Activated T-cell treated with anti-CD3 and anti-CD28 coated beads for 4 hours (primary cell): ENCODE measurements at regions not wholly inside any gene's neighbourhood (a gene's known extent, or its start where the extent isn't known, plus 50 kb on each side); places are given as distances from the start of the nearest gene placed in this dataset.

Experiments
- DNase-seq: peaks from one replicate; pipeline ENCODE4 v3.0.0-alpha.2; 2020

DNA sequence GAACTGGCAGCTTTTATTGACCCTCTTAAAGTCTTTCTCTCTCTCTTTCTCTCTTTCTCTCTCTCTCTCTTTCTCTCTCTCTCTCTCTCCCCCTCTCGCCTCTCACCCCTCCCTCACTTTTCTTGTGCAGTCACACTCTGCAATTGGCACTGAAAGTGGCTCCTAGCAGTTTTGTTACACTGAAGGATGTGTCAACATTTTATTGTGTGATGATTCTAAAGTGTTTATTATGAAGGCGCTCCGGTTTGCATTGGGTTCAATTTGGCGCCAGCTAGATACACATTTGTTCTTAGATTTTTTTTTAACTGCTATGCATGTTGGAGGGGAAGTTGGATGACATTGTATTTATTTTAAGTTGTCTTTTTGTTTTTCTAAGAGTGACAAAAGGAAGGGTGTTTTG, 64.0 kb upstream of the CHRM3 start:
- DNase-seq = no peak

DNA sequence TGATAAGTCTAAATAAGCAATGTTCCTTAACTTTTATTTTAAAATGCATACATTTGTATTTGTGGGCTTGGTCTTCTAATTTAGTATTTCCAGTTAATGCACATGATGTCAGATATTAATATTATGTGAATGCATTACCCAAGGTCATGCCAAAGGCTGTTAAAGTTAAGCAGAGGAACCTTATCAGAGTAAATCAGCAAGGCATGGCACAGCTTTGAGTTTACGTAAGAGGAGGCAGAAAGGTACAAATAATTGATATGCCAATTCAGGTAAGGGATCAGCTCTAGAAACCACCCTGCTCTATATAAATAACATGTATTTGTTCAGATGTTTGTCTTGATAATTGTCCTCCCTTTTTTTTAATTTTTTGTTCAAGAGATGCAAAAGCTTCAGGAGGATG, 64.5 kb upstream of the CHRM3 start:
- DNase-seq = no peak

DNA sequence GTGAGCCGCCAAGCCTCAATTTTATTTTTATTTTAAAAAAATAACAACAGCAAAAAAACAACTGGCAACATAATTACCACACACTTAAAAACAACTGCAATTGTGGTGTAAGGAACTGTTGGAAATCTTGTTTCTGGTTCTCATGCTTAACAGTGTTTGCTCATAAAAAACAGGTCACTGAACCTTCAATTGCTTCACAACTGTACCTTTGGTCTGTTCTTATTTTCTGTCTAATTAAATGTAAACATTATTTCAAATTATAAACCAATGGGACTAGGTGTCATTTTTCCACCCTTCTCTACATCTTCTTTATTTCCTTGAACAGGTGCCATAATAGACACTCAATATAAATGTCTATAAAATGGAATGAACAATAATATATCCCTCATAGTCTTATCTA, 68.4 kb upstream of the CHRM3 start:
- no peak for DNase-seq

DNA sequence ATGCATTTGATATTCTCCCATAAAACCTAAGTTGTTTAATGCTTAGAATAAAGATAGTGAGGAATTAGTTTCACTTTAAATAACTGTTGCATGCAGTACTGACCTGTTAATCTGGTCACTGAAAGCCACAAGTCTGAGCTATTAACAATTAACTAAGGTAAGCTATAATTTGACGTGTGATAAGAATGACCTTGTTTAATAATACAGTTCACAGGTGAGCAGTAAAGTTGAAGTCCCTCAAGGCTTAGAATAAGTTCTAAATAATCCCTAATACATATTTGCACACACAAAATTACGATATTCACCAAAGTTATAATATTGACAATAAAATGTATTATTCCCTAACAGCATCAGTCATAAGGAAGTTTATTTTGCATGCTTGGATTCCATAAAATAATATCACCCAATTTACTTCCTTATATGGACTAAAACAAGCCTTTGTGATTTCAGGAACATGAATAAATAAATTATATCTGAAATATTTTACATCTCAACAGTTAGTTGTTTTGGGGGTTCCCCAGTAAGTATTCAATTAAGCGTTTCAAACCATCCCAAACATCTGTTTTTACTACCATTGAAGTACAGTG, 70.6 kb upstream of the CHRM3 start:
- no peak for DNase-seq

DNA sequence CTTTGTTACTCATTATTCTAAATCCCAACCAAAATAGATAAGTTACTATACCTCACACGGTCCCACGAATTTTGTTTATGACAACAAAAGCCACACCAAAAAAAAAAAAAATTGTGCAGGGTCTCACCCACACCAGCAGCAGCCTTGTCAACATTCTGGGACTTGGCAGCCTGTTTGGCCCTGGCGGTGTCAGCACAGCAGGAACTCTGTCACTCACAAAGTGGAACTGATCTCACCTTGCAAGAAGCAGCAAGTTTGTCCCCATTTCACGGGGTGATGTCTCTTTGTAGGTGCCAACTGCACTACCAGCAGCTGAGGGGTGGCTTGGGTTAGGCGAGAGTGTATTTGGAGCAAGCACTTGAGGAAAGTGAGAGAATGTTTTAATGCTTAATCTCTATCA, 75.0 kb upstream of the CHRM3 start:
- no peak for DNase-seq

DNA sequence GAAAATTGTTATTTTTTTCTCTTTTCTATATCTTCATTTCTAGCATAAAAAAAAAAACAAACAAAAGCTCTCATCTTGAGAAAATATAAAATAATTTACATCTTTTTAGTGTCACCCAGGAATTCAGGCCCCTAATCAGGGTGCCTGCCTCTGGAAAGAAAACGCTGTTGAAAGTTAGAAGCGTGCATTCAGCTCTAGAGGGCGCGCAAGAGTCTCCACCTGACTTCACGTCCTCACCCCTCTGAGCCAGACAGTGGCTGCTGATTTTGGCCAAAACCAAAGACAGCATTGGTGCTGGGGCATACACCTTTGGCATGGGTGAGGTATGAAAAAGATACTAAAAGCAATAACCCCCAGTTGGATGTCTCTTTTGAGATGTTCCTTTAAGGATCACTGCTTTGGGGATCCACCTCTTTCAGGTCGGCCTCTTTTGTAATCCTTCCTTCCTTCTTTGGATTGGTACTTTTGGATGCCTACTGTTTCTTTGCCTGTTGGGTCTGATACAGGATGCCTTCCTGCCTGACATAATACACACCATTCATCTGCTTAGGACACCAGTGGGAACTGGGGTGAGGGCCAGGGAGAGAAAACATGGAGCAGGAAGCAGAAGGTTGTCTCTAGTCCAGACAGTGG, 77.6 kb upstream of the CHRM3 start:
- DNase-seq = no peak

DNA sequence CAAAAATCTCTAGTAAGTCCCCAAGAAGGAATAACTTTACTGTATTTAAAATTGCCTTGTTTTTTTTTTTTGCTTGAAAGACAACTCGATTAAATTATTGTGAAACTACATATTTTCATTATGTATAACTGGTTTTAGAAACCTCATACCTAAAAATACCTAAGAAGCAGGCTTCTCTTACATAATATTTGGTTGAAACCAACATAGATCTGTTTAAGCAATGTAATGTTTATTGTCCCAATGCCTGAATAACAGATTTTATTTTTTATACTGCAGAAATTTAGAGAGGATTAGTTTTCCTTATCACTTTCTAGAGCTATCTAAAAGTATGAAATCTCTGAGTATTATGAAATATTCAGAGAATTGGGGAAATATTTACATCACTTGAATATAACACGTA, 78.5 kb upstream of the CHRM3 start:
- DNase-seq = no peak

DNA sequence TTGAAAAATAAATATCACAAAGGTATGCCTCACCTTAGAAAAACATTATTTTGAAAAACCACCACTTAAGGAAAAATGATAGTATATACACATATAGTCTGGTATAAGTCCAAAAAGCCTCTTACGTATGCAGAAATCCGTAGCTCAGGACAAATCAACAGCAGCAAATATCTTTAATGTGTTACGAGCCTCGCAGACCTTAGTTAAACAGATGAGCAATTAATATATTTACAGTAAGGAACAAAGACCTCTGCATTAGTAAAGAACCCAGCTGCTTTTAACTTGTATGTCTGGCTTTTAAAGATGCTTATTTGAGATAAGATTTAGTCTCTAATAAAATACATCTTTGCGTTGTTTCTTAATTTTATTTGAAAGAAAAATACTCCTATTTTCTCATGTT, 79.9 kb upstream of the CHRM3 start:
- DNase-seq = no peak

DNA sequence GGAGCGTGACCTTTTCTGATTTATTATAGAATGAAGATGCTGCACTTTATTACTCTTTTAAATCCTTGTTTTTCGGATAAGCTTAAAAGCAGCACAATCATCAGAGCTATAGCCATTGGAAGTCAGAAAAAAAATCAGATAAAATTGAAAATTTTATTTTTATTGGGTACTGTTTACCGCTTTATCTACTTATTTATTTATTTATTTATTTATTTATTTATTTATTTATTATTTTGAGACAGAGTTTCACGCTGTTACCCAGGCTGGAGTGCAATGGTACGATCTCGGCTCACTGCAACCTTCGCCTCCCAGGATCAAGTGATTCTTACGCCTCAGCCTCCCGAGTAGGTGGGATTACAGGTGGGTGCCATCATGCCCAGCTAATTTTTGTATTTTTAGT, 83.1 kb upstream of the CHRM3 start:
- DNase-seq = no peak

DNA sequence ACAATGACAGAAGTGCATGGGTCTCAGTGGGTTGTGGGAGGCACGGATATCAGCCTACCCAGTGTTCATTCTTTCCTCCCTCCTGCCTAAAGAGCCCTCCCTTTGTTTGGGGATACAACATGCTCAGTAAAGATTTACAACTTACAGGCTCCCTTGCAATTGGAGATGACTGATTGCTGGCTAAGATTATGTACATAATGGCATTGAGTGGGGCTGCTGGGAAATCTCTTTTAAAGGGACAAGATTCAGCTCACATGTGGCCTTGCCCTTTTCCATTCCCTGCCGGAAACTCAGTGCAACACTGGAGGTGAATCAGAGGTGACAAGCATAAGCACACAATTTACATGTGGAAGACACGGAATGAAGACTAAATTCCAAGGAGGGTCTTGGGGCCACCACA, 83.7 kb upstream of the CHRM3 start:
- no peak for DNase-seq

DNA sequence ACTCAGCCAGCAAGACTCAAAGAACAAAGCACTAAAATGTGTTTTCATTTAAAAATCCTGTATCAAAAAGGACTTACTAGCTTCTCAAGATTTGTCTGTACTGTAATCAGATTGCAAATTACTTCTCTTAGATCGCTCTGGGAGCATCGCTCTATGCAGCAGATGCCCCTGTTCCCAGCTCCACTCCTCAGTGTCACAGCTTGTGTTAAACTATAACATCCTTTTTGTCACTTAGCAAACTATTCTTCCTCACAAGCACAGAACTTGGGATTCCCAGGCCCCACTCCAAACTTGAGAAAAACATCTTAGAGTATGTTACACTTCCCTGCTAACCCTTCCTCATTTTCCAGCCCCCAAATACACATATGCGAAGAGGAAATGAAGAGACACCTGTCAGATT, 85.1 kb upstream of the CHRM3 start:
- no peak for DNase-seq

DNA sequence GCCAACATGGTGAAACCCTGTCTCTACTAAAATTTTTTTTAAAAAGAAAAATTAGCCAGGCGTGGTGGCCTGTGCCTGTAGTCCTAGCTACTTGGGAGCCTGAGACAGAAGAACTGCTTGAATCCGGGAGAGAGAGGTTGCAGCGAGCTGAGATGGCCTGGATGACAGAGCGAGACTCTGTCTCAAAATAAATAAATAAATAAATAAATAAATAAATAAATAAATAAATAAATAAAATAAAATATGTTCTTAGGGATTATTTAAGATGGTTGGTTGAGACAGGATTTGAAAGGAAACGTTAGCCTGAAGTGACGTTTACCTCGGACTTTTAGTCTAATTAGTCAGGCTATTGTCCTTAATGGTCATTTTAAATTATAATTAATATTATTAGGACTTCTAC, 88.5 kb upstream of the CHRM3 start:
- no peak for DNase-seq

DNA sequence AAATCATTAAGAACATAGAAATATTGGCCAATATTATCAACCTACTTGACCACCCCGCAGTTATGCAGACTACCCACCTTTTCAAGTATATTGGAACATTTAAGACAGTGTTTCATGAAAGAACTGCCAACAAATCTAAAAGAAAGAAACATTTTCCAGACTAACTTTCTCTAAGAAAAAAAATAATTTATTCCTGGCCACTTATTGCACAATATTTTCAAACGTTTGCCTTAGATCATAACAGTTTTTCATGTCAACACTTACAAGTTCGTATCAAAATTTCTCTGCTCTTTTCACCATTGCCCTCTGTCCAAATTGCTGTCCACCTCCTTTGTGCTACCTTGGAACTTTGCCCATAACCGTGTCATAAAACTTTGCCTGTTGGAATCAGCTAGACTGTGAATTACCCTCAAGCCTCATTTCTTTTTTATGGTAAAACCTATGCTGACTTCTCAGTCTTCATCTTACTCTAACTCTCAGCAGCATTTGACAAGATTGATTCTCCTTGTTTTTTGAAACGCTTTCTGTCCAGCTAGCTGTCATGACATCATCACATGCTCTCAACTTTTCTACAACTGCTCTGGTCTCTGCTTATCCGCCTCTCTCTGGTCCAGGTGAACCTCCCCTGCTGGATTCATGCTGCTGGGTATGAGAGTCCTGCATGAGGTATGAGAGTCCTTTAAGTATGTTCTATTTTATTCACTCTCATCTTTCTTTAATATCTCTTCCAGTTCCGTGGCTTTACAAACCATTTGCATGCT, 92.8 kb upstream of the CHRM3 start:
- DNase-seq = no peak

DNA sequence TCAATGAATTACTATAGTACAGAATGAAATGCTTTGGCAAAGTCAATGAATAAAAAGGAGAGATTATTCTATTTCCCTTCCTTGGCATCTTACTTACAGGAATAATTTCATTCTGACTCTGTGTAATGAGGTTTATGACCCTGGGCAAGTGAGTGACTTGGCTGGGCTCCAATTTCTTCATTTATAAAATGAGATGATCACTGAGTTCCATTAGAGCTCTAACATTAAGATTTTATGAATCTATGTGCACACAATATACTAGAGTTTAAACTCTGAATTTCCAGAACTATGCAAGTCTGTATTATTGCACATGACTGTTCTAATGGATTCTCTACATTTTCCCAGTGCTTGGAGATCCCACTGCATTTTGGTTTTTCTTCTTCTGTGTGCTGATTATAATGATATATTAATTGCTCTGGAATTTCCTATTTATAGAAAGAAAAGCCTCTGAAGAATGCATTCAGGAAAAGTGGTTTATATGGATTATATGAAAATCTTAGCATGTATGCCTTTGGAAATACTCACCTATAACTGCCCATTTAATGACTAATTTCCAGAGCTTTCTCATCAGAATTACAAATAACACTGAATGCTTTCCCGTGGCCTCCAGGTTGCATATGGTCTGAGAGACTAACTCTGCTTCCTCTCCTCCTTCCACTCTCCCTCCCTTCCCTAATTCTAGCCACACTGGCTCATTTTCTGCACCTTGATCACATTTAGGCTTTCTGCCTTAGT, 97.4 kb upstream of the CHRM3 start:
- DNase-seq = no peak

DNA sequence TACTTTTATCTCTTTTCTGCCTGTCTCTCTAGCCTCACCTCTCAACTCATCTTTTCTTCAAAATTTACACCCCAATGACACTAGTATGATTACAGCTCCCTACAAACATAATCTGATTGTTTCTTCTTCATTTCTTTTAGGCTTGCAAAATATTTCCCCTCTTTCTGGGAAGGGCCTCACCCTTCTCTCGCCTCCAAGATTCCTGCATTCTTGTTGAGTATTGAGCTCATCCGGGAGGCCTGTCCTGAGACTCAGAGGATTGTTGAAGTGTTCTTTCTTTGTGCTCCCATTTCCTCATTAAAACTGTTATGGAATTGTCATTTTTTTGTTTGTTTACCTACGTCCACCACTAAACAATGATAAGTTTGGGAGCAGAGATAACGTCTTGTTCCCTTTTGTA, 99.1 kb upstream of the CHRM3 start:
- no peak for DNase-seq

DNA sequence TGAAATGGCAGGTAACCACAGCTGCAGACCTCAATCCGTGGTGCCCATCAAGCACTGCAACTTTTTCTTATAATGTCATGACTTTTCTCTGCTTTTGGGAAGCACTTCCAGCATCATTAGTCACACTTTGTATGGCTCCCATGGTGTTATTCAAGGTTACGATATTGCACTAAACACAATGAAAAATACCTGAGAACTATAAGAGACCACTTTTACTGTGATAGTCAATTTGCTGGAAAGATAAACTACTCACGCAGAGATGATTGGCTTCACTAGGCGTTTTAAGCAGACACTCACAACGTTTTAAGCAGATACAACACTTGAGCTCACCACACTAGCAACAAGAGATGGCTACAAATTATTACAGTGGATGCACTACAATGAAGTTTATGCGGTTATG, 103.2 kb upstream of the CHRM3 start:
- no peak for DNase-seq

DNA sequence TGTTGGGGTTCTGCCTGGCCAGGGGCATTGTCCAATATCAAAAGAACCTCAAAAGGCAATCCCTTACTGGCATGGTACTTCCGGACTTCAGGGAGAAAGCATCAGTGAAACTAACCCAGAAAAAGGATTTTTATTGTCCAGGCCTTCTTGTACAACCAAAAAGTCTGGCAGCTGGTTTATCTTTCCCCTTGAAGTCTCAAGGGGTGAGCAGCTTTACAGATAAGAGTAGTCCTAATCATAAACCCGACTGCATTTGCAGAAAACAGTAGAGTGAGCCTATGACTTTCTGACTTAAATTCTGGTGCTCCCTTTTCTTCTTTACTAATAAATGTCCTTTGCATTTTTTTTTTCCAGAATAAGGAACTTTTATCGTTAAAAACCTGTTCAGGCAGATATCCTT, 104.0 kb upstream of the CHRM3 start:
- DNase-seq = no peak

DNA sequence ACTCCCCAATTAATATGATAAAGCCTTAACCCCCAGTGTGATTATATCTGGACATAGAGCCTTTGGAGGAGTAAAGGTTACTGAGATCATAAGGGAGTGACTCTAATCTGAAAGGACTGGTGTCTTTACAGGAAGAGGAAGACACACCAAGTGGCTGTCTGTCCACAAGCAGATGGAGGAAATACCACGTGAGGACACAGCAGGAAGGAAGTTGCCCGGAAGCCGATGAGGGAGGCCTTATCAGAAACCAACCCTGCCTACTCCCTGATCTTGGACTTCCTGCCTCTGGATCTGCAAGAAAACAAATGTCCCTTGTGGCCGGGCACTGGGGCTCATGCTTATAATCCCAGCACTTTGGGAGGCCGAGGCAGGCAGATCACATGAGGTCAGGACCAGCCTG, 110.3 kb upstream of the CHRM3 start:
- no peak for DNase-seq

DNA sequence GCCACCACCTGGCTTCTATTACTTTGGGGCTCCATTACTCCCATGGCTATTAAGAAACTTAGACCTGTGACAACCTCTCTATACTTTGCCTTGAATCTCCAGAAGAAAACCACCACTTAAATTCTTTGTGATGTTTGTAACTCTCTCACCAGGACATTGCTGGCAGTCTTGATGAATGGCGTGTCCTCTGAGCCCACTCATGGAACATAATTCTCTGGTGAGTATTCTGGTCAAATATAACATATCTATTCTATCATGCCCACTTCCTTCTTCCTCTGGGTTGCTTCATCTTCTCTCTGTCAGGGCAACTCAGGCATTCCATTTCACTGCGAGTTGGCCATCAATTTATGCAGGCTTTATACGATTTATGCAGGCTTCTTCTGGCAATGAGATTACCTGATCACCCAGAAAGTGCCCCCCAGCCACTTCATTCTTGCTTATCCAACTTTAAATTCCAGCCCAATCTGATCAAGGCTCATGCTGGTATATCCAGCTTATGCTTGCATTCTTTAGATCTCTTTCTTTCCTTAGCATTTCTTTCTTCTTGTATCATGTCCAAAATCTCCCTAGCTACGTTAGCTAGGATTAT, 112.0 kb upstream of the CHRM3 start:
- no peak for DNase-seq

DNA sequence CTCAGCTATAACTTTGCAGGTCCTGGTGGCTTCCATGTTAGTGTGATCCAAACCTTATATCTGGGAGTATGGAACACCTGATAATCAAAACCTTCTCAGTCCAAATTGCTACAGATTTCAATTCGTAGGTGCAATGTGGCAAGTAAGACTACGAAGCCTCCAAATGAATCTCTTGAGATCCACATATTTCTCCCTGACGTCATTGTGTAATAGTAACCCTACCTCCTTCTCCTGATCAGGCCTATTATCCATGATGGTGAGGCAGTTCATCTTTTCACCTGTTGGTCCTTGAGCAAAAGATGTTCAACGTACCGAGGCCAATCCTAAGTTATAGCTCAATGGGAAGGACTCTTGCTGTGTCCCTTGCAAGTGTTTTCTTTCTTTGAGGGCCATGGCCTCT, 115.9 kb upstream of the CHRM3 start:
- no peak for DNase-seq

DNA sequence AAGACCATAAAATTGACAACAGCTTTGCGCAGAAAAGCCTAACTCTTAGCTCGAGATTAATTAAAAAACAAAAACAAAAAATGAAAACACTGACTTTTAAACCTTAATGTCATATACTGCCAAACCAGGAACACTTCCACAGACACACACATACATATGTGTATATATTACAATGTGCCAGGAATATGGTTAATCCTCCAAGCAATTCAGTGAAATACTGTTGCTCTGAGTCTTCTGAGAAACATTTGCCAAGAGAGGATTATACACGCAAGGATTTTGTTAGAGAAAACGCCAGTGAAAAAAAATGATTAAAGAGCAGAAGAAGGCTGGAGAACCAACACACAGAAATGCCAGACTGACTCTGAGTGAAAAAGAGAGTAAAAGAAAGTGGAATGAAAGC, 116.7 kb upstream of the CHRM3 start:
- DNase-seq = no peak

DNA sequence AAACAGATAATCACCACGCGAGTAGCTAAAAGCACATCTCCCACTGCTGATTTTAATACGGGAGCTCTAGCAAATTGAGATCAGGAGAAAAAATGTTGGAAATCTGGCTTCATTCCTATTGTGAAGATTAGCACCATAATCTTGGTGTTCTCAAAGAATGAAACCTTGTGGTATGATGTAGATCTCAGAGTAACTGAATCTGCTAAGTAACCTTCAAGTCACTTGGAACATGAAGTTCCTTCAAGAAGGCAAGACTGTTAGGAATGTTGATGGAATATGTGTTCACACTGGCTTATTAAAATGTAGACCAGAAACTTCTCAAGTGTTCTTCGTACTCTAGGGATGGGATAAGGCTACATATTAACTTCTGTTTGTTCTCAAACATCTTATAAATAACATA, 117.4 kb upstream of the CHRM3 start:
- DNase-seq = no peak

DNA sequence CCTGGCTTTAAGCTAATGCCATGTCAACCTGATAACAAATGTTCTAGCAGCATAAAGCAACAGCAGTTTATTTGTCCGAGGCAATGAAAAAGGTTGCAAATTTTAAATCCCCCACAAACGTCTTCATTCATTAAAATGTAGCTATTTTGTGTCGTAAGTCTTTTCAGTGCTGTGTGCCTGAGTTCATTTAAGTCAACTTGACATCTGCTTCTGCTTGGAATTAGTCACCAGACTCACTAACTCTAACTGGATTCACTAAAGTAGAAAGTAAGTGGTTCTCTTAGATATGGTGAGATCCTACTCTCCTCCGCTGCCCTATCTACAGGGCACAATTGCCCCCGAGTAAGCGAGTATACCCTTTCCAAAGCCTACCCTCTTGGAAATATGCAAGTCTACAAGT, 118.4 kb upstream of the CHRM3 start:
- DNase-seq = no peak

DNA sequence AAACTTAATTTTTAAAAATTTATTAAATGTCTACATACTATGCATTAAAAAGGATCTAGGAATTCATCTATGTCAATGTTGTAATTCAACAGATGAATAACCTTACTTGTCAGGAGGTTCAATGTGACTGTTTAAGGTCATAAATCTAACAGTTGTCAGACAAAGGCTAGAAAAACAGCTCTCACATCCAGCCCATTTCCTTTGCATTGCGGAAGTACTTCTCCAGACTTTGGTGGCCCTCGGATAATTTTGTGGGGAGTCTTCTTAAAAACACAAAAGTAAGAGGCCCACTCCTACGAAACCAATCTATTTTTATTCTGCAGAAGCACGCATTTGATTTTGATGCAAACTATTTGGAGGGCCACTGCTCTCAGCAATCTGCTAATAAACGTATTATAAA, 122.6 kb upstream of the CHRM3 start:
- no peak for DNase-seq
